HG03378 (cell line): ENCODE measurements at regions not wholly inside any gene's neighbourhood (a gene's known extent, or its start where the extent isn't known, plus 50 kb on each side); places are given as distances from the start of the nearest gene placed in this dataset.

Experiments used
- ATAC-seq: cut with Tn5 transposase; IDR thresholded peaks from one replicate; pipeline ENCODE4 v1.9.1; 2021; ENCODE audit warnings: mild to moderate bottlenecking, moderate library complexity; ENCODE audit not compliant: unreplicated experiment

DNA sequence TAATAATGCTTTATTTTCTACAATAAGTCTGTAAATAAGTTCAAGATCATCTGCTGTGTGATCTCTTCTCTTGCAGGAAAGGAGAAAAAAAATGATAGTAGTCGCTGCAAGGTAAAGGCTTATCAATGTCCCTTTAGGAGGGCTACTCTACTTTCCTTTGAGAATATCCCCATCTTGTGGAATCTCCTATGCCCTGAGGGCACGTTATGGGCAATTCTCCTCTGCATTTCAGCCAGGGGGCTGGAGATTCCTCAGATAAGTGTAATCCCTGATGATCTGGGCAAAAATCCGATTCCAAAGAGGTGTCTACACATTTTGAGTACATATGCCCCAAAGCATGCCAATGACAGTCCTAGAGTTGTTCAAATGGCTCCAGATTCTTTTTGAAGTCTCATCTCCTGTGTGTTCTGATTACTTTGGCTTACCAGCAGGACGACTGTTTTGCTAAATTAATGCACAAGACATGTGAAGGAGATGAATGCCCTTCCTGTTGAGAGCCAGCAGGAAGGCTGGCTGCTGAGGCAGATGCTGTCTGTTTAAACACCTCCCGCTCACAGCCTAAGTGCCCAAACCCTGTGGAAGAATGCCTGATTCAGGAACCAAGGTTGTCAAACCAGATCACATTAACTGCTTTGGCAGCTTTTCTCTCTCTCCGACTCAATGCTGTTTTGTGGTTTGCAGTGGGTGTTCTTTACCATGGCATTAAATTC lies 171.2 kb upstream of the COL1A2 start:
- no peak for ATAC-seq

DNA sequence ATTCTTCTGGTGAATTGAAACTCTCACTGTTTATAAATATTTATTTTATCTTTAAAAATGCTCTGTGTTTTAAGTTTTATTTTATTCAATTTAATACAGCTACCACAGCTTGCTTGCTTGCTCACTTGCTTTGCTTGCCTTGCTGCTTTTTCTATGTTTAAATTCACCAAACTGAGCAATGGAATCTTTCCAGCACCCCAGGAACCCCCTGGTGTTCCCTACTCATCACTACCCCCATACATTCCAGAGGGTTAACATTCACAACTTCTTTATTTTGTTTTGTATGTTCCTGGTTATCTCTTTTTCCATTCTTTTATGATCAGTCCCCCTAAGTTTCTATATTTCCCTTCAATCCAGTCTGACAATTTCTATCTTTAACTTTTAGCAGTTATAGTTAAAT lies 166.5 kb upstream of the COL1A2 start:
- ATAC-seq: no peak

DNA sequence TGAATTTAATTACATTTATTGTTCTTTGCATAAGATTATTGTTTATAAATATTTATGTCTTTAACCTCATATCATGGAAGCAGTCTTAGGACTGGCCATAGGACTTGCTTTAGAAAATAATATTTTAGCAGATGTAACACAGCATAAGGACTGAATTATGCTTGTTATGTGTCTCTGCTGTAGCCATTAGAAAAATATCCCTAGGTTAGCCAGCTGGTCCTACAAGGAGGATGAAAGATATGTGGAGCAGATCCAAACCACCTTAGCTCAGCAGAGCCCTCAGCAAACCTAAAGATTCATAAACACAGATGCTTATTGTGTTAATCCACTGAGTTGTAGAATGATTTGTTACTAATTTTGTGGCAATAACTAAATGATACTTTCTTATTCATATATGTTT lies 166.0 kb upstream of the COL1A2 start:
- ATAC-seq: no peak

DNA sequence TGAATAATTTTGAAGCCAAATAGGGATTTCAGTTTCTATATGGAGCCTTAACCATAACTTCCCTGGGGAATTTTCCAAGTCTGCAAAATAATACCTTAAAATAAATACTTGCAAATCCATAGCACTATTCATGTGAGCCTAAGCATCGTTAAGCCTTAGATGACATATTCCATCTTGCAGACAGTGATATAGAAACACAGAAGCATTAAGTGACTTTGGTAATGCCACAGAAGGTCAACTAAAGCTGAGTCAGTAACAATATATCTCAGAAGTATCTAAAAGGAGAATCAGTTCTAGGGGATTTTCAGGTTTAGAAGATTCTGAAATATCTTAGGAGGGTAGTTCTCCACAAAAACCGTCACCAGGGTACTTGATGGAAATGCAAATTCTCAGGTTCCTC lies 163.4 kb upstream of the COL1A2 start:
- ATAC-seq: no peak

DNA sequence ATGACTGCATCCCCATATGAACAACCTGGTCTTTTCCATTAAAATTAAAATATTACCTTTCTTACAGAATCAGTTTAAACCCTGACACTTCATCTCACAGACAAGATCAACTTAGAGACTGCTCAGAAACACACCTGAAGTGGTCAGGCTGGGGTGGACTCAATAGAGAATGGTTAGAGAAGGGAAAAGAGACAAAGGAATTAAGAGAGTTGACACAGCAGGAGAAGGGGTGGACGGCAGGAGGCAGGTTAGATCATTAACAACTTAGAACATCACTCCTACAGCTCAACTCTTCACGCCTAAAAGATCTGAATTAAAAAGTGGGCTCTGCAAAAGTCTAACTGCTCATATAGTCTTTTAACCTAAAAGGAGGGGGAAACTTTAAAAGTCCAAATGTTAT lies 157.7 kb upstream of the COL1A2 start:
- ATAC-seq: no peak

DNA sequence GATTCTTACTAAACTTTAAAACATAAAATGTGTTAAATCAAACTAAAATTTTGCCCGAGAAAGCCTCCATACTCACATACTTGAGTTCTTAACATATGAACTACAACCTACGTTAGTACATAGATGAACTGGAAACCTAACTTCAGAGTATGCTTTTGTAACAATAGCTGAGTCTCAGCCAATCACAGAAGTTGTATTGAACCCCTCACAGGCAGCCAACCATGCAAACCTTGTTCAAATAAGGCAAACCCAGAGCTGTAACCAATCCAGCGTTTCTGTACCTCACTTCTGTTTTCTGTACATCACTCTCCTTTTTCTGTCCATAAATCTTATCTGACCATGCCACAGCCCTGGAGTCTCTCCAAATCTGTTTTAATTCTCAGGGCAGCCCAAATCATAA lies 157.3 kb upstream of the COL1A2 start:
- no peak for ATAC-seq

DNA sequence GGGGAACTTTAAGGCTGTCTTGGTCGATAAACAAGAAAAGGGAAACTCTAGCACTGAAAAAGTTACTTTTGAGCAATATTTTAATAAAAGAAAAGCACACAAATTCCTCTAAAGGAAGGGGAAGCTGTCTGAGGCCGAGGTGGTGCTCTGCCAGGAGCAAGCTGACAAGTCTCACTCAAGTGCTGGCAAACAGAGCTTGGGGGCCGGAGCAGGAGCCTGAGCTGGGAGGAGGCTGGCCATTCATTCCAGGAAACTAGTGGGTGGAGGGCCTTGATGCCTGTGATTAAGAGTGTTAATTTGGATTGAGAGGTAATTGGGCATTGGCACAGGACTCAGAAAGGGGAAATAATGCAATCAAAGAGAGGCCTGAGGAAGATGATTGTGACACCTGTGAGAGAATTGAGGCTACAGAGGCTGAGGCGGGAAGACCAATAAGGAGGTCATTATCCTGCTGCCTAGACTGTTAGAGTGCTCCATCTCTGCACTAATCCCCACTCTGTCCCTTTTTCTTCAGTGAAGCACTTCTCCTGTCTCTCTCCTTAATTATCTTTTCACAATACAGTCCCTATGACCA lies 154.9 kb upstream of the COL1A2 start:
- ATAC-seq: no peak

DNA sequence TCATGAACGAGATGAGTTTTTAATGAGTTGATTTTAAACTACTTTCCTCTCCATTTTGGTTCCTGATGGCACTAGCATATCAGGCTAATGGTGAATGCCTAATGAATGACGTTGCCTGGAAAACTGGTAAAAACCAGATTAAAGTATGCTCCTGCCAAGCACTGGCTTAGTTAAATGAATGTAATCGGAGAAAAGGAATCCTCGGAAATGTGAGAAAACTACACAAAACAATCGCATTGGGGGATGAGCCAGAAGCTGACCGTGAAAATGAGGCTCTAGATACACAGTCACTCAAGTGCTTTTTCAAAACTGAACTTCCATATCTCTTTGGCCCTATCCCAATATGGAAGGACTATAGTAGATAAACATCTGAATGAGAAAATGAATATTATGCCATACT lies 153.8 kb upstream of the COL1A2 start:
- no peak for ATAC-seq

DNA sequence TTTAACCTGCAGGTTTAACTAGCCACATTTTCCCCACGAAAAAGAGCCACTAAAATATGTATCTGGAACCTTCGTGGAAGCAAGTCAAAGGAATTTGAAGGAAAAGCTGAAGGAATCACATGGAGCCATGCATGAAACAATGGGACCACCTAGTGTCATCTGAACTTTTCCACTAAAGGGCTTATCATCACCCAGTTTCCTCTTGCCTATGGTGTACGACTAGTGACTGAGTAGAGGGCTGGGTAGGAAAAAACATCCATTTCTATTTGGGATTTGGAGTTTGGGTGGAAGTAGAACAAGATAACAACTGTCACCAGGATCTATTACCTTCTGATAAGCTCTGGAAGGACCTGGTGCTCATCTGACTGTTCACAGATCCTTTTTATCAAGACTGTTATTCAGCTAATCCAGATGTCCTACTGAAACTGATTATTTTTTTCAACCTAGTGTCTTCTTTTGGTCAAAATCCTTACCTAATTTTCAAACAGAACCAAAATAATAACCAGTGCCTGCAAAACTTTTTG lies 153.2 kb upstream of the COL1A2 start:
- ATAC-seq: no peak

DNA sequence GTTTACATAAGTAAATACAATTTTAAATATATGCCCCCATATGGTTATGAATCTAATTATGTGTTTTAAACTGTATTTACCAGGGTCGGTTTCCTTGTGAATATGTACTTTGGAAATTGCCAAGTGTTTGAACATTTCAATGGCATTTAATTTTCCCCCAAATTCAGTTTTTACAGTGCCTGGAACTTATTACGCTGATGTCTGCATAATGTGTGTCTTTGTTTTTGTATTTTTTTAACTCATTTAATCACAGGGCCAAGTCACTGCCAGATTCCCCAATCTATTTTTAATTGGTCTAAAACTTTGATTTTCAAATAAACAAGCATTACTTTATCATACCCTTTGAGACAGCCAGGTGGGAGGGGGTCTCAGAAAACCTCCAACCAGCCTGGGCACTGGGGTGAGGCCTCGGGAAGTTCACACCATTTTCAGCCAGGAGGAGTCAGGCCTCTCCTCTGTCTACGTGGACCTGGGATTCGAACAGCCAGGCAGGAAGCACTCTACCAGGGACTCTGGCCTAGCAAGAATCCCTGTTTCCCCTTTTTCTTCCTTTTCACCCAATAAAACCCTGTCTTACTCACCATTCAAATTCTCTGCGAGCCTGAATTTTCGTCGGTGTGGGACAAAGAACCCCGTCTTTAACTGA lies 151.5 kb upstream of the COL1A2 start:
- no peak for ATAC-seq

DNA sequence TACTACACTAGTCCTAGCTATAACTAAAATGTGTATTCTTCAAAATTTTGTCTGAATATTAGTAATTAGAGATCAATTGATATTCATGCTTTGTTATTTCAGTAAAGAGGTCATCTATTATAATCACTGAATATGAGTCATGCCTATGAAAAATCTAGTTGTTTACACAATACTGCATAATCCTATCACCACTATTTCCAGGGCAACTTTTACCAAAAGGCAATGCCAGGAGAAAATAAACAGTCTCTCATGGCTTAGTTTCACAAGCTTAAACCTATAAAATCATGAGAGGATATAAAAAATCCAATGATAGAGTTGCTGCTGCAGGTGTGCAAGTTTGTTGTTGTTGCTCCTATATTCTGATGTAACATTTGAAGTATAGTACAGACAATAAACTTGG lies 149.9 kb upstream of the COL1A2 start:
- no peak for ATAC-seq

DNA sequence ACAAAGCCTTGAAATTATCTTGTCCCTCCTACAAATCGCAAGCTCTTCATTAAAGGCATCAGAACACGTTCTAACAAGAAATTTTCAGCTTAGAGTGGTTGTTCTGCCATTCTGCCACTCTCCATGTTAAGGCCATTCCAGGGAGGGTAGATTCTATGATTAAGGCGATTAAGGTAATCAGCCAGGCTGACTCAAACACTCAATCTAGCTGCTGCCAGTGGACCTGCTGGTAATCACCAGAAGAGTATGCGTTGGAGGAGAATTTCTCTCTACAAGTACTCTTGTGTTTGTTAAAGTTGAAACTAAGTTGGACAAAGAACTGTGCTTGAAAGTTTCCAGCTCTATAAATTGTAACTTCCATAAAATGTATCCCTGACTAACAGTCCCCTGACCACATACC lies 149.2 kb upstream of the COL1A2 start:
- no peak for ATAC-seq

DNA sequence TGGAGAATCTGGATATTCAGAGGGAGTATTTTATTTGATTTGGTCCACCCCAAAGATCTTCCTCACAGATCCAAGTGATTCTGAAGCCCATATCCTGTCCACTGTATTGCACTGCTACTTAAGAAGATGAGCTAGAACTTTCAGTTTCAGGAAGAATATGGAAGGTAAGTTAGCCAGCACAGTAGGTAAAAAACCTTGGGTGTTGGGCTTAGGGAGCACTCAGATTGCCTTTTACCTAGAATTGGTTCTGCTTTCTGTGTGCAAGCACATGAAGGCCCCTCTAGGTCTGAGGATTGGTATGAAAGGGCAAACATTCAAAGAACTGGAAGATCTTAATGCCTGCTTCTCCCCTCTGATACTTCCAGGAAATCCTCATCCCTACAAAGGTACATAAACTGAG lies 146.7 kb upstream of the COL1A2 start:
- ATAC-seq: no peak

DNA sequence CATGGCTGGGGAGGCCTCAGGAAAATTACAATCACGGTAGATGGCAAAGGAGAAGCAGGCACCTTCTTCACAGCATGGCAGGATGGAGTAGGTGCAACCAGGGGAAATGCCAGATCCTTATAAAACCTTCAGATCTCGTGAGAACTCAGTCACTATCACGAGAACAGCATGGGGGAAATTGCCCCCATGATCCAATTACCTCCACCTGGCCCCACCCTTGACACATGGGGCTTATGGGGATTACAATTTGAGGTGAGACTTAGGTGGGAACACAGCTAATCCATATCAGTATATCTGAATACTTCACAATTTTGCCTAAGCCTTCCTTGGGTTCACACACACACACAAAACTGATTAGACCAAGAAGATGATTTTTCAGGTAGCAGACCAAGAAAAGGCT lies 145.1 kb upstream of the COL1A2 start:
- no peak for ATAC-seq

DNA sequence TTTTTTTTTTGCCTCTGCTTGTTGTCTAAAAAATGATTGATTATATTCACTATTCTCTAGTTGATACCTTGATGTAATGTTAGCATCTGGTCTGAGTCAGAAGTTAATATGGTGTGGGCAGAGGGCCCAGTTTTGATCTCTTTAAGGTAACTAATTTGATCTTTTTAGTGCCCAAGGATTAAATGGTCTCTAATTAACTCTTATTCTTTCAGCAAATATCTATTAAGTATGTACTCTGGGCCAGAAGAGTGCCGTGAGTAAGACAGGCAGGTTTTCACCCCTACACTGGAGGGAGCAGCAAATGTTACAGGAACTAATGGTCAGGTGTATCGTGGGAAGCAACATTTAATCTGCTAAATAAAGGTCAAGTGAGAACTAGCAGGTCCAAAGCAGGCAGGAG lies 144.6 kb upstream of the COL1A2 start:
- no peak for ATAC-seq

DNA sequence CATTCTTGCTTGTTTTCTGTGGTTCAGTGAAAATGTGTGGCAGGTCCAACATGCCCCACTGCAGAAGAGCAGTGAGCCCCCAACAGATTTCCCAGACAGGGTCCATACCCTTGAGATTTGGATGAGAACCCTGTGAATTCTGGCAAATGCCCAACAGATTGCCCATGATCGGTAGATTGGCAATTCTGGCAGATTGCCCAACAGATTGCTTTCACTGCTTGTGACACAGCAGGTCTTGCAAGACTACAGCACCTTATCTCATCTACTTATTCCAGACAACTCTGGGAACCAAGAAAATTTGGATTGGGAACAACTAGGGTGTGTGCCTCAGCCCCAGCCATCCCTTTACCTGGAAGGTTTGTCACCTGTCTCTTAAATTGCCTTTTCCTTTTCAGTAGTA lies 143.7 kb upstream of the COL1A2 start:
- ATAC-seq: no peak

DNA sequence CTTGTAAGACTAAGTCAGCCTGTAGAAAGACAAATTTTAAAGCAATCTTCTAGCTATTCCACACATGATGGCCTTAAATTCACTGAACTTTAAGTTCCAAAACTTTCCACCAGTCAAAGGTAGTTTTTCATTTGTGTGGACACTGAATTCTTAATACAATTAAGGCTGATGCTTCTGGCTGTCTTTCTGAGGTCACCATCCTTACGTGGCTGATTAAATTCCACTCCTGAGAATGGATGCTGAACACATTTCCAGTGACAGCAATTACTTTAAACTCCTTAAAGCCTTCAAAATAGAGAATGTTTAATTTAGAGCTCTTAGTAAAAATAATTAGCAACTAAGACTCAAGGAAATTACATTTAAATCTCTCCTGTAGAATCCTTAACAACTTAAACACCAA lies 142.6 kb upstream of the COL1A2 start:
- no peak for ATAC-seq

DNA sequence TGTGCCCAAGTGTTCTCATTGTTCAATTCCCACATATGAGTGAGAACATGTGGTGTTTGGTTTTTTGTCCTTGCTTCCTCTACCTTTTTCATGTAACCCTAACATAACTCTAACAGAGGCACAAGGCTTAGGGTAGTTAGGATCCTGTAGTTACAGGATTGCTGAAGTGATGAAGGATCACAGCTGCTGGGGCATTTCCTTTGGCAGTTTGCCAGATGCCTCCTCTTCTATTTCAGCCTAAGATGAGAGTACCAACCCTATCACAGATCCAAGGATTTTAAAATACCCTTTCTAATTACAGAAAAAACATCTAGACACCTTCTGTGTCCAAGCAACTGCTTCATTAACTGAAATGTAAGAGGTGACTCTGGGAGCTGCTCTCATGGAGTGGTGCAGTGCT lies 141.7 kb upstream of the COL1A2 start:
- ATAC-seq: no peak

DNA sequence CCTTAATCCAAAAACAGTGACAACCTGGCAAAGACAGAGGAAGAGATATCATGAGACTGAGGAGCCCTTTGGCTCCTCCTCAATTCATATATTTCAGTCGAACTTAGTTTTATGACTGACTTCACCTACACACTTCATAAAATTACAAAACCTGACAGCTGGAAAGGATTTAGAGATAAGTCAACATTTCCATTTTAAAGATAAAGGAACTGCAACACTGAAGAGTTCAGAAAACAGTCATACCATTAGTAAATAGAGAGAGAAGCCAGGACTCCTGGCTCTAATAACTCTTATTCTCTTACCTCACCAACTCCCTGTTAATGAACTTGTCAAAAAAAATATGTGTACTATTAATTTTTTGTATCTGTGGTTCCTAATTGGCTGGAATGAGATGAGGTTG lies 141.0 kb upstream of the COL1A2 start:
- ATAC-seq: no peak

DNA sequence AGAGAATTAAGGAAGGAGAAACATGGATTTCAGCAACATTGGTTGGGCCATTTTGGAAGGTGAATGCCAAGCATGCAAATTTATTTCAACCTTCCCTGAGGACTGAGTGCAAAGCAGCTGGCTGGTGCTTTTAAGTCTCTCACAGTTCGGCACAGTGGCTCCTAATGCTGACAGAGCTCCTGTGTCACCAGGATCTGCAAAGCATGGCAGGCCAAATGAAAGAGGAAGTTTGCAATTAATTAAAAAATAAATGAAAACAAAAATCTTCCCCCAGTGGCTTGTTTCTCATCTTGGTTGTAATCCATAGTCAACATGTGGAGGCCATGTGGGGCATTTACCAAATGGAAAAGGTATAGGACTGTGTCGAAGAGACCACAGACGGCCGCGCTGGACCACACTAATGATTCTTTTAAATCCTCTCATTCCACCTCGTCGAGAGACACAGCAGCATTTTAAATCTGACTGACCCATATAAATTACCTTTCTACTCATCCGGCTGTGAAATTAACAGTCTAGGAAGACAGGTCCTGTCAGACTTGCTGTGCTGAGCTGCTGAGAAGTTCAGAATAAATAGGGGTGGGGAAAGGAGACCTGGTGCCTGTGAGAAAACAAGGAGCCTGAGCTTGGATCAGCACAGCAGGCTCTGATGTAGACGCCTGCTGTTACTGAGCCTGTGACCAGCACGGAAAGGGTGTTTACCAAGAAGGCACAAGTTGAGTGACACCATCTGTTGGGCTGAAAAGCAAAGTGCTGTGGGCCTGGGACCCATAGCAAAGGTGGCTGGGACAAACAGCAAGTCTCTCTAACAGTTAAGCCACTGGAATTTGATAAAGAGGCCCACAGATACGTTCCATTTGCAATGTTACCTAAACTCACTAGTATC lies 136.0 kb upstream of the COL1A2 start:
- ATAC-seq: no peak

DNA sequence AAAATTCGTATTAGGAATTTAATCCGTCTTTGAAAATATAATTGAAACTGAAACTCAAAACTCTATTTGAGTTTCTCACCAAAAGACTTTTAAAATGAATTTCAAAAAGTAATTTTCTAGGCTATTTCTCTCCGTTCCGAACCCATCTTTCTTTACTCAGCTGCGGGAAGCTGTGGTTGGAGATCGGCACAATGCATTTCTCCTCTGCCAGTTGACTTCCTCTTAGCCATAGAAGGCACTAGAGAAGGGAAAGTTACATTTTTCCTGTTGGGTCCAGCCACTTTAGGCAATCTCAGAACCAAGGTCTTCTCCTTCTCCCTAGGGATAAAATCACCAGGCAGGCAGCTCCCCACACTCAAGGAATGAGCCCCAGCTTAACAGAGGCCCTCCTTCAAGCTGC lies 133.6 kb upstream of the COL1A2 start:
- no peak for ATAC-seq
